ENCODE measurements at regions not wholly inside any gene's neighbourhood (a gene's known extent, or its start where the extent isn't known, plus 50 kb on each side); places are given as distances from the start of the nearest gene placed in this dataset.

DNA sequence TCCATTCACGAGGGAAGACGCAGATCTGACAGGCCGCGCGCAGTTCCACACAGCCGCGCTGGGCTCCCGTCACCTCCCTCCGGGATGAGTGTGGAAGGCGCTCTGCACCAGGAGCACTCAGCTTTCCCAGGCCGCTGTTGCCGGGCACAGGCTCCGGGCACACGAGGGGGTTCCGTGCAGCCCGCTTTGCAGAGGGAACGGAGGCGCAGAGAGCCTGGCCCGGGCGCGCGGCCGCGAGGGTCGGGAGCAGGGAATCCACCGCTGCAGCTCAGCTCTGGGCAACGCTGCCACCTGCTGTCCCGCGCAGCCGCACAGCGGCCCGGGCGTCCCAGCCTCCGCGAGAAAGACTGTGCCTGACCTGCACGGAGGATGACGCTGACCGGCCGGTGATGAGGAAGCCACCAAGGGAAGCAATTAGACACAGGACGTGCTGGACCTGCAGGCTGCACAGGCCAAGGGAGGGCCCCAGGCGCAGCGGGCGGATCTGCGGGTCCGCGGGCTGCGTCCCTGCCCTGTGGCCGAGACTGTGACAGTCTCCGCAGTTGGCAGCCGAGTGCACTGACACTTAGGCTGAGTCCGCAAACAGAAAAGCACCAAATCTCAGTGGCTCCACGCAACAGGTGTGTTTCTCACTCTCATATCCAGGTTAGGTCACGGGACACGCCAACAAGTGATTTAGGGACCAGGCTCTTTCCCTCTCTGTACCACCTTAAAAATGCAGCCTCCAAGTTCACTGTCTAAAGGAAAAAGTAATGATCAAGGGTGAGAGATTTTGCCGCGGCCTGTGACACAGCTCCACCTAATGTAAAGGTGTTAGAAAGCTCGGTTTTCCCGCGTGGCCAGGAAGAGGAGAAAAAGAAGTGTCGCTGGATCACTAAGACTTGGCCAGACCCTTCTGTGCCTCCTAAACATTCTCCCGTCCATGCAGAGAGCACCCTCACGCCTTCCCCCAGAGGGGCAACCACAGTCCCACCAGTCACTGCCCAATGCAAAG is 94.5 kb downstream of the SEC61G start:
- Histone ChIP-seq H3K4me1 (ENCODE audit: insufficient read depth, low read length) (peaks cover 9% of the 10 kb centered on the region; the same call in 1 of the 2 replicates), H3F3A (ENCODE audit: low read length, unreplicated experiment) (no peaks in the 10 kb centered on the region), H2AFZ (ENCODE audit: low read length) (peak overlapping the region; percentile 78), H3K27me3 (ENCODE audit: low read length) (peaks cover 55% of the 10 kb centered on the region), H3K9me3 (ENCODE audit: low read length) (no peaks in the 10 kb centered on the region), H3K9ac (ENCODE audit: low read length) (no peak overlapping the region), H3K9me2 (replicated peaks; ENCODE audit: low read length) (no peaks in the 10 kb centered on the region), H3K36me3 (ENCODE audit: low read depth, low read length) (no peaks in the 10 kb centered on the region), H3K4me2 (ENCODE audit: low read length) (peak overlapping the region; percentile 86), H4K20me1 (ENCODE audit: low read length) (no peaks in the 10 kb centered on the region), H3K4me3 (ENCODE audit: low read length) (peak overlapping the region; percentile 63), H3K79me2 (ENCODE audit: low read length) (no peaks in the 10 kb centered on the region), H3K27ac (ENCODE audit: low read length) (no peak overlapping the region)
- DNase-seq (peak; percentile 69), ATAC-seq (peak; percentile 96)
- ChIA-PET CTCF (interaction anchor here (0.6 to 0.7 kb wide), 2 partner anchors 470 to 508 kb away, joined by 3 read pairs; no protein-coding TSS in a partner anchor), POLR2A (ENCODE audit: unreplicated experiment) (no interaction called here)
- intact Hi-C loops (cut with micrococcal nuclease) = loop anchor here (1.0 kb wide), 1 partner anchor 118 kb away; no protein-coding TSS in a partner anchor
- no TSS peak for BruUV-seq (replicated peaks)
- TF ChIP-seq, protein P1, sequence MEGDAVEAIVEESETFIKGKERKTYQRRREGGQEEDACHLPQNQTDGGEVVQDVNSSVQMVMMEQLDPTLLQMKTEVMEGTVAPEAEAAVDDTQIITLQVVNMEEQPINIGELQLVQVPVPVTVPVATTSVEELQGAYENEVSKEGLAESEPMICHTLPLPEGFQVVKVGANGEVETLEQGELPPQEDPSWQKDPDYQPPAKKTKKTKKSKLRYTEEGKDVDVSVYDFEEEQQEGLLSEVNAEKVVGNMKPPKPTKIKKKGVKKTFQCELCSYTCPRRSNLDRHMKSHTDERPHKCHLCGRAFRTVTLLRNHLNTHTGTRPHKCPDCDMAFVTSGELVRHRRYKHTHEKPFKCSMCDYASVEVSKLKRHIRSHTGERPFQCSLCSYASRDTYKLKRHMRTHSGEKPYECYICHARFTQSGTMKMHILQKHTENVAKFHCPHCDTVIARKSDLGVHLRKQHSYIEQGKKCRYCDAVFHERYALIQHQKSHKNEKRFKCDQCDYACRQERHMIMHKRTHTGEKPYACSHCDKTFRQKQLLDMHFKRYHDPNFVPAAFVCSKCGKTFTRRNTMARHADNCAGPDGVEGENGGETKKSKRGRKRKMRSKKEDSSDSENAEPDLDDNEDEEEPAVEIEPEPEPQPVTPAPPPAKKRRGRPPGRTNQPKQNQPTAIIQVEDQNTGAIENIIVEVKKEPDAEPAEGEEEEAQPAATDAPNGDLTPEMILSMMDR (conservative IDR thresholded peaks at IDR 0.05; ENCODE audit: low read depth, low read length) = peak; percentile 53
- TF ChIP-seq EZH2 (IDR thresholded peaks at IDR 0.05; ENCODE audit: low read length, unreplicated experiment) = no peak

DNA sequence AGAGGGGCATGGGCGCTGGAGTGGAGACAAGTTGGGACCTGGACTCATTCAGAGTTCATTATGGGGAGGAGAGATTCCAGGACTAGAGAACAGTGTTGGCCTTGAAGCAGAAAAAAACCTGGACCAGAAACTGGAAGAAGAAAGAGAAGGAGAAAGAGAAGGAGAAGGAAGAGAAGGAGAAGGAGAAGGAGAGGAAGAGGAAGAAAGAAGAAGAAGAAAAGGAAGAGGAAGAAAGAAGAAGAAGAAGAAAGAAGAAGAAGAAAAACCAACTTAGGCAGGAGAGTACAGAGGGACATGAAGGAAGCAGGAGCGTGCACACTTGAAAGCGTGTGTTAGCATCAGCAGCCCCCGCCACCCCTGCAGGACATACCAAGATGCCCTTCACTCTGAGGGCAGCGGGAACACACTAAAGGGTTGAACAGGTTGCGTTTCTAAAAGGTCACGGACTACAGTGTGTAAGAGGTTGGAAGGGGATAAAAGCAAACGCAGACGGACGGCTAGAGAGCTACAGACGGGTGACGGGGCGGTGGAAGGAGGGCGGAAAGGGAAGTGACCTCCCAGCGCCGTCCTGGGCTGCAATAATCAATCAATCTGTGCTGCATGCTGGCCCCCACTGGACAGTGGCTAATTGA is 95.3 kb downstream of the SEC61G start:
- TF ChIP-seq EZH2 (IDR thresholded peaks at IDR 0.05; ENCODE audit: low read length, unreplicated experiment) = no peak
- TF ChIP-seq EZH2phosphoT487 (IDR thresholded peaks at IDR 0.05; ENCODE audit: borderline replicate concordance, low read length) = no peak
- TF ChIP-seq, protein P1 (conservative IDR thresholded peaks at IDR 0.05; ENCODE audit: low read depth, low read length) = no peak
- Histone ChIP-seq H4K20me1 (ENCODE audit: low read length) (no peaks in the 10 kb centered on the region), H3K36me3 (ENCODE audit: low read depth, low read length) (no peaks in the 10 kb centered on the region), H3K27me3 (ENCODE audit: low read length) (peaks cover 58% of the 10 kb centered on the region), H3K79me2 (ENCODE audit: low read length) (no peaks in the 10 kb centered on the region), H3K4me1 (ENCODE audit: insufficient read depth, low read length) (peaks cover 9% of the 10 kb centered on the region; the same call in 1 of the 2 replicates), H3F3A (ENCODE audit: low read length, unreplicated experiment) (no peaks in the 10 kb centered on the region), H3K9ac (ENCODE audit: low read length) (no peak overlapping the region), H3K9me2 (replicated peaks; ENCODE audit: low read length) (no peaks in the 10 kb centered on the region), H3K4me2 (ENCODE audit: low read length) (peak overlapping the region; percentile 86), H3K9me3 (ENCODE audit: low read length) (no peaks in the 10 kb centered on the region), H3K27ac (ENCODE audit: low read length) (no peak overlapping the region), H2AFZ (ENCODE audit: low read length) (peak overlapping the region; percentile 78; the same call in 1 of the 2 replicates), H3K4me3 (ENCODE audit: low read length) (peak overlapping the region; percentile 63)
- ATAC-seq = no peak
- POLR2A ChIA-PET (ENCODE audit: unreplicated experiment) = no interaction called here
- CTCF ChIA-PET = no interaction called here
- intact Hi-C loops (cut with micrococcal nuclease) = loop anchor here (1.0 kb wide), 1 partner anchor 117 kb away; no protein-coding TSS in a partner anchor
- BruUV-seq (replicated peaks) = no TSS peak
- no peak for DNase-seq

Measured in PC-3 (cell line).